ENCODE measurements at regions not wholly inside any gene's neighbourhood (a gene's known extent, or its start where the extent isn't known, plus 50 kb on each side); places are given as distances from the start of the nearest gene placed in this dataset.

GRCh38 chr7:130831322-130831721 lies 97.3 kb upstream of the KLF14 start:
- H3K27ac ChIP-seq = no peak overlapping the region
- TF ChIP-seq ZFX (IDR thresholded peaks at IDR 0.05; ENCODE audit: borderline replicate concordance) = no peak
- TF ChIP-seq, protein P1, sequence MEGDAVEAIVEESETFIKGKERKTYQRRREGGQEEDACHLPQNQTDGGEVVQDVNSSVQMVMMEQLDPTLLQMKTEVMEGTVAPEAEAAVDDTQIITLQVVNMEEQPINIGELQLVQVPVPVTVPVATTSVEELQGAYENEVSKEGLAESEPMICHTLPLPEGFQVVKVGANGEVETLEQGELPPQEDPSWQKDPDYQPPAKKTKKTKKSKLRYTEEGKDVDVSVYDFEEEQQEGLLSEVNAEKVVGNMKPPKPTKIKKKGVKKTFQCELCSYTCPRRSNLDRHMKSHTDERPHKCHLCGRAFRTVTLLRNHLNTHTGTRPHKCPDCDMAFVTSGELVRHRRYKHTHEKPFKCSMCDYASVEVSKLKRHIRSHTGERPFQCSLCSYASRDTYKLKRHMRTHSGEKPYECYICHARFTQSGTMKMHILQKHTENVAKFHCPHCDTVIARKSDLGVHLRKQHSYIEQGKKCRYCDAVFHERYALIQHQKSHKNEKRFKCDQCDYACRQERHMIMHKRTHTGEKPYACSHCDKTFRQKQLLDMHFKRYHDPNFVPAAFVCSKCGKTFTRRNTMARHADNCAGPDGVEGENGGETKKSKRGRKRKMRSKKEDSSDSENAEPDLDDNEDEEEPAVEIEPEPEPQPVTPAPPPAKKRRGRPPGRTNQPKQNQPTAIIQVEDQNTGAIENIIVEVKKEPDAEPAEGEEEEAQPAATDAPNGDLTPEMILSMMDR (IDR thresholded peaks at IDR 0.05) = no peak

GRCh38 chr7:130831817-130832481 lies 97.9 kb upstream of the KLF14 start:
- H3K27ac ChIP-seq = no peak overlapping the region
- TF ChIP-seq, protein P1 (IDR thresholded peaks at IDR 0.05) = peak; percentile 94
- no peak for TF ChIP-seq ZFX (IDR thresholded peaks at IDR 0.05; ENCODE audit: borderline replicate concordance)

DNA sequence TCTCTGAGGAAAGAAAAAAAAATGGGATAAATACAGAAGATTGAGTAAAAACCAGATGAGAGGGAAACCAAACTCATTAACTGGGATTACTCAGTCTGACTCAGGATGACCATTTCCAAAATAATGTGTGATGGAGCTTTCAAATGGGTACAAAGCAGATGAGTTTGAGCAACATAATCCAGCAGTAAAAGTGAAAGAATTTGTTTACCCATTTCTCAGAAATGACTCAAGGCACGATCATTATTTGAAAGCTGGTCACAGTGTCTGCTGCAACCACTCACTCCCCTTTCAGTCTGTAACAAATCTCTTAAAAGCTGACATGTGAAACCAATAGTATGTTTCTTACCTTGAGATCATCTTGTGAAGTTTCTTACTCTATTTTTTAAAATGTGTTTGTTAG lies 104.7 kb upstream of the KLF14 start:
- TF ChIP-seq ZFX (IDR thresholded peaks at IDR 0.05; ENCODE audit: borderline replicate concordance) = no peak
- TF ChIP-seq, protein P1 (IDR thresholded peaks at IDR 0.05) = no peak
- H3K27ac ChIP-seq = no peak overlapping the region

DNA sequence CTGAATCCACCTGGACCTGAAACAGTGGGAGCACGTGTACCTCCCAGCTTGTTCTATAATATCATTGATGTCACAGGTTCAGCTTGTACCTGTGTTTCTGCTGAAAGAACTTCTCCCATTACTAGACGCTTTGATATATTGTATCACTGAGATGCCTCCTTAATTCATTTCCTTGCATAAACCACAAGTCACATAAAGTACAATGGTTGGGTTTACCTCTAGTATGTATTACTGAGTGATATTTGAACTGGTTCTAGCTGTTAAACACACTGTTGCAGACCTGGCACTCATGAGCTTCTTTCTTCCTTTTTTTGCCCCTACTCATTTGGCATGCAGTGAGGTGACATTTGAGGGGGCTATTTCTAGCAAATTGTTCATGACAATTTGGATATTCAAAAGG lies 106.6 kb upstream of the KLF14 start:
- no peak for TF ChIP-seq ZFX (IDR thresholded peaks at IDR 0.05; ENCODE audit: borderline replicate concordance)
- TF ChIP-seq, protein P1 (IDR thresholded peaks at IDR 0.05) = no peak
- no peak overlapping the region for H3K27ac ChIP-seq

- H3K27ac ChIP-seq = no peak overlapping the region
- TF ChIP-seq, protein P1 (IDR thresholded peaks at IDR 0.05) = no peak
- TF ChIP-seq ZFX (IDR thresholded peaks at IDR 0.05; ENCODE audit: borderline replicate concordance) = no peak
Observed at GRCh38 chr7:130841416-130841815, 107.4 kb upstream of the KLF14 start.

- TF ChIP-seq ZFX (IDR thresholded peaks at IDR 0.05; ENCODE audit: borderline replicate concordance) = no peak
- TF ChIP-seq, protein P1 (IDR thresholded peaks at IDR 0.05) = no peak
- no peak overlapping the region for H3K27ac ChIP-seq
Observed at GRCh38 chr7:130843703-130844102, 109.7 kb upstream of the KLF14 start.

DNA sequence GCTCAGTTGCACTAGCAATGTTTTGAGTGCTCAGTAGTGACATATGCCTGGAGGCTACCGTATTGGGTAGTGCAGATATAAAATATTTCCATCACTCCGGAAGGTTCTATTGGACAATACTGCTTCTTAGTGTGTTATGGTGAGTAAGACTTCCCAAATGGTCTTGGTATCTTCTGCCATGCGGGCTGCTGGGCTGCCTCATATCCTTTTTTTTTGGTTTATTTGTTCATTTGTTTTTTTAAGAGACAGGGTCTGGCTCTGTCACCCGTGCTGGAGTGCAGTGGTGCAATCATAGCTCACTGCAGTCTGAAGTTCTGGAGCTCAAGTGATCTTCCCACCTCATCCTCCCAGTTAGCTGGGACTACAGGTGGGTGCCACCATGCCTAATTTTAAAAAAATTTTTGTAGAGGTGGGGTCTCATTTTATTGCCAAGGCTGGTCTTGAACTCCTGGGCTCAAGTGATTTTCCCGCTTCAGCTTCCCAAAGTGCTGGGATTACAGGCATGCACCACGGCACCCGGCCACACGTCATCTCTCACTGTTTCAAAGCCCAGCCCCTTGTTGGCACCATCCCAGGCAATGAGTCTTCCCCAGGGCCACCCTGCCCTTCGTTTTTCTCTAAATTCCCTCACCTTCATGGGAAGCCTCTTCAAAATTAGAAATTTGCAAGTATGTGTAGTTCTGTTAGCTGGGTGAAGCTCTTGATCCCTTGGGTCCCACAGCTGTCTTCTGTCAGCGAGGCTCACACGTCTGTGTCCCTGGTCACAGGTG lies 111.0 kb upstream of the KLF14 start:
- no peak for TF ChIP-seq ZFX (IDR thresholded peaks at IDR 0.05; ENCODE audit: borderline replicate concordance)
- TF ChIP-seq, protein P1 (IDR thresholded peaks at IDR 0.05) = no peak
- no peak overlapping the region for H3K27ac ChIP-seq

Data from 22Rv1 (cell line).